Small intestine (tissue), 7 donors: ENCODE measurements at regions not wholly inside any gene's neighbourhood (a gene's known extent, or its start where the extent isn't known, plus 50 kb on each side); places are given as distances from the start of the nearest gene placed in this dataset.

Experiments
- DNase-seq, 2 donors: peaks; one replicate each; pipeline versions ENCODE4 v3.0.0 to v3.0.0-alpha.2; 2013
- FAIRE-seq: peaks from 2 replicates; lab custom pipeline; 2012; peaks lifted over from hg19 to GRCh38; lab: Jason Lieb, UNC
- H3K27ac ChIP-seq, 3 donors: one replicate each; pipeline ENCODE4 v1.5.1; 2013; ENCODE audit warnings: low read length in 2 of 3, mild to moderate bottlenecking in 2 of 3, control low read depth in 1 of 3, inconsistent platforms in 1 of 3, low read depth in 1 of 3, moderate library complexity in 1 of 3
- H3K27me3 ChIP-seq, 3 donors: one replicate each; pipeline ENCODE4 v1.6.1; 2013; ENCODE audit warnings: low read length in 3 of 3, inconsistent platforms in 1 of 3; ENCODE audit not compliant: control insufficient read depth in 3 of 3, insufficient read depth in 3 of 3
- H3K36me3 ChIP-seq, 3 donors: one replicate each; pipeline ENCODE4 v1.6.1; 2013; ENCODE audit warnings: low read length in 3 of 3, inconsistent platforms in 1 of 3, low read depth in 1 of 3, mild to moderate bottlenecking in 1 of 3, moderate library complexity in 1 of 3; ENCODE audit not compliant: control insufficient read depth in 3 of 3, insufficient read depth in 2 of 3
- H3K4me1 ChIP-seq, 3 donors: one replicate each; pipeline ENCODE4 v1.6.1; 2013; ENCODE audit warnings: low read length in 2 of 3, inconsistent platforms in 1 of 3, low read depth in 1 of 3, mild to moderate bottlenecking in 1 of 3, moderate library complexity in 1 of 3; ENCODE audit not compliant: control insufficient read depth in 3 of 3, insufficient read depth in 2 of 3
- H3K4me3 ChIP-seq, 3 donors: one replicate each; pipeline ENCODE4 v1.5.1; 2013; ENCODE audit warnings: low read length in 3 of 3, control low read depth in 1 of 3, inconsistent platforms in 1 of 3, low read depth in 1 of 3, mild to moderate bottlenecking in 1 of 3, moderate library complexity in 1 of 3
- H3K9me3 ChIP-seq, 2 donors: one replicate each; pipeline ENCODE4 v1.6.1; 2013; ENCODE audit warnings: low read depth in 1 of 2, low read length in 1 of 2; ENCODE audit not compliant: control insufficient read depth in 2 of 2, insufficient read depth in 1 of 2
- WGBS, 3 donors: extraction: QIAGEN DNeasy Blood & Tissue Kit; methylation state at CpG; one replicate each; pipeline ENCODE4 v1.1.7; 2013; 5-methylcytosine and 5-hydroxymethylcytosine counted together
- donor health status: healthy with polysubstance abuse.
- donor health status: control.
- donor health status: control.
- donor health status: Bipolar disorder and iron deficiency.
- donor health status: healthy.

- peak in 1 of 2 donors; percentile 22 for DNase-seq
- Histone ChIP-seq H3K27me3 (no peaks in the 10 kb centered on the region), H3K4me1 (peaks cover 2 to 25% (median 3%) of the 10 kb centered on the region in 3 donors), H3K36me3 (no peaks in the 10 kb centered on the region), H3K27ac (peak overlapping the region in 1 of 3 donors; percentile 67), H3K9me3 (no peaks in the 10 kb centered on the region), H3K4me3 (no peak overlapping the region)
- no peak for FAIRE-seq
- 32 to 72% (median 59%) methylated on average over 7 of the region's 7 CpGs for WGBS, 3 donors
These were observed 79.5 kb upstream of the FAM9C start for GRCh38 chrX:13123857-13124345.

- WGBS, 3 donors = 38 to 47% (median 40%) methylated on average over 5 of the region's 5 CpGs
- Histone ChIP-seq H3K4me1 (peaks cover 2 to 25% (median 3%) of the 10 kb centered on the region in 3 donors), H3K27me3 (no peaks in the 10 kb centered on the region), H3K9me3 (no peaks in the 10 kb centered on the region), H3K4me3 (no peak overlapping the region), H3K27ac (peak overlapping the region in 2 of 3 donors; percentile 35 to 67), H3K36me3 (no peaks in the 10 kb centered on the region)
- no peak for DNase-seq
- no peak for FAIRE-seq
These were observed 78.9 kb upstream of the FAM9C start for GRCh38 chrX:13123247-13123856.

GRCh38 chrX:13121020-13121555 lies 76.7 kb upstream of the FAM9C start:
- FAIRE-seq = no peak
- Histone ChIP-seq H3K36me3 (no peaks in the 10 kb centered on the region), H3K4me1 (peaks cover 2 to 13% (median 3%) of the 10 kb centered on the region in 3 donors), H3K9me3 (peaks cover 0 to 4% of the 10 kb centered on the region in 2 donors), H3K27me3 (no peaks in the 10 kb centered on the region), H3K27ac (no peak overlapping the region), H3K4me3 (no peak overlapping the region)
- no peak for DNase-seq
- WGBS, 3 donors = 63 to 88% (median 82%) methylated on average over 1 of the region's 1 CpG

- Histone ChIP-seq H3K4me3 (no peak overlapping the region), H3K27me3 (no peaks in the 10 kb centered on the region), H3K9me3 (peaks cover 0 to 4% of the 10 kb centered on the region in 2 donors), H3K4me1 (peaks cover 2 to 13% (median 3%) of the 10 kb centered on the region in 3 donors), H3K27ac (peak overlapping the region in 2 of 3 donors; percentile 62 to 72), H3K36me3 (no peaks in the 10 kb centered on the region)
- DNase-seq (peak; percentile 53 to 58), FAIRE-seq (no peak)
- WGBS, 3 donors = 34 to 57% (median 35%) methylated on average over 7 of the region's 7 CpGs
These were observed 75.6 kb upstream of the FAM9C start for GRCh38 chrX:13120017-13120416.

- no peak overlapping the region for H3K27ac ChIP-seq
- DNase-seq (no peak), FAIRE-seq (no peak)
- H3K4me1 ChIP-seq = peaks cover 2 to 13% (median 3%) of the 10 kb centered on the region in 3 donors
- WGBS, 3 donors = 57 to 63% (median 63%) methylated on average over 3 of the region's 3 CpGs
- H3K4me3 ChIP-seq = no peak overlapping the region
- H3K9me3 ChIP-seq = peaks cover 0 to 7% of the 10 kb centered on the region in 2 donors
- H3K27me3 ChIP-seq = no peaks in the 10 kb centered on the region
- no peaks in the 10 kb centered on the region for H3K36me3 ChIP-seq
These were observed 75.0 kb upstream of the FAM9C start for GRCh38 chrX:13119386-13119785.

GRCh38 chrX:13115146-13115855 lies 70.9 kb upstream of the FAM9C start:
- no peak overlapping the region for H3K4me3 ChIP-seq
- DNase-seq (peak; percentile 38 to 52), FAIRE-seq (no peak)
- 50 to 55% (median 50%) methylated on average over 3 of the region's 3 CpGs for WGBS, 3 donors
- H3K36me3 ChIP-seq = no peaks in the 10 kb centered on the region
- peaks cover 0 to 10% of the 10 kb centered on the region in 2 donors for H3K9me3 ChIP-seq
- H3K4me1 ChIP-seq = peaks cover 0 to 19% (median 0%) of the 10 kb centered on the region in 3 donors
- H3K27me3 ChIP-seq = no peaks in the 10 kb centered on the region
- H3K27ac ChIP-seq = peak overlapping the region in 1 of 3 donors; percentile 53

GRCh38 chrX:13112499-13112898 lies 68.1 kb upstream of the FAM9C start:
- Histone ChIP-seq H3K9me3 (peaks cover 2 to 10% of the 10 kb centered on the region in 2 donors), H3K4me1 (peaks cover 0 to 20% (median 3%) of the 10 kb centered on the region in 3 donors), H3K27ac (no peak overlapping the region), H3K36me3 (no peaks in the 10 kb centered on the region), H3K27me3 (no peaks in the 10 kb centered on the region), H3K4me3 (no peak overlapping the region)
- FAIRE-seq = no peak
- 91 to 100% (median 93%) methylated on average over 1 of the region's 1 CpG for WGBS, 3 donors
- DNase-seq = no peak
